ENCODE measurements at regions not wholly inside any gene's neighbourhood (a gene's known extent, or its start where the extent isn't known, plus 50 kb on each side); places are given as distances from the start of the nearest gene placed in this dataset.
"Not testable (repeated sequence)": the region's sequence is repeated elsewhere in the genome, so short reads cannot be mapped to it uniquely, and the experiment has no call there.

DNA sequence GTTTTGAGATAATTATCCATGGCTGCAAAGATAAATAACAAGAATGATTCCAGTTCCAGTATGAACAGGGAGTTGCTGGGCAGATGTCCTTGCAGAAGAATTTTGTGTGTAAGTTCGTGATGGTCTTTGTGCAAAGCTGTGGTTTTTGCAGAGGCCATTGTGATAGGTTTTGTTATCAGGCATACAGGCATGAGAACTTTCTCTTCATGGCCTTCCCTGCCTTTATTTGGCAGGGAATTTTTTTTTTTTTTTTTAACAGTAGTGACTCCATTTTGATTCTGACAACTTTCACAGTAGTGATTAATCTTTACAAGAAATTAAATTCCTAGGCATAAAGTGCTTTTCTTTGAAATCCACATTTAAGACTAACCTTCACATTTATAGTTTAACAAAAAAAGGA, 1999.5 kb upstream of the CDH6 start:
- Histone ChIP-seq H3K4me3 (no peak overlapping the region), H3K36me3 (no peaks in the 10 kb centered on the region), H3K9me3 (no peaks in the 10 kb centered on the region), H3K27ac (no peak overlapping the region), H3K27me3 (no peaks in the 10 kb centered on the region), H3K4me1 (no peaks in the 10 kb centered on the region)
- no peak for TF ChIP-seq CTCF (IDR thresholded peaks at IDR 0.05)
- DNase-seq (ENCODE audit: low spot score), result no peak

DNA sequence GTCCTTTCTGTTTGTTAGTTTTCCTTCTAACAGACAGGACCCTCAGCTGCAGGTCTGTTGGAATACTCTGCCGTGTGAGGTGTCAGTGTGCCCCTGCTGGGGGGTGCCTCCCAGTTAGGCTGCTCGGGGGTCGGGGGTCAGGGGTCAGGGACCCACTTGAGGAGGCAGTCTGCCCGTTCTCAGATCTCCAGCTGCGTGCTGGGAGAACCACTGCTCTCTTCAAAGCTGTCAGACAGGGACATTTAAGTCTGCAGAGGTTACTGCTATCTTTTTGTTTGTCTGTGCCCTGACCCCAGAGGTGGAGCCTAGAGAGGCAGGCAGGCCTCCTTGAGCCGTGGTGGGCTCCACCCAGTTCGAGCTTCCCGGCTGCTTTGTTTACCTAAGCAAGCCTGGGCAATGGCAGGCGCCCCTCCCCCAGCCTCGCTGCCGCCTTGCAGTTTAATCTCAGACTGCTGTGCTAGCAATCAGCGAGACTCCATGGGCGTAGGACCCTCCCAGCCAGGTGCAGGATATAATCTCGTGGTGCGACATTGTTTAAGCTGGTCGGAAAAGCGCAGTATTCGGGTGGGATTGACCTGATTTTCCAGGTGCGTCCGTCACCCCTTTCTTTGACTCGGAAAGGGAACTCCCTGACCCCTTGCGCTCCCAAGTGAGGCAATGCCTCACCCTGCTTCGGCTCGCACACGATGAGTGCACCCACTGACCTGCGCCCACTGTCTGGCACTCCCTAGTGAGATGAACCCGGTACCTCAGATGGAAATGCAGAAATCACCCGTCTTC, 2002.0 kb upstream of the CDH6 start:
- H3K36me3 ChIP-seq; H3K4me3 ChIP-seq; H3K27me3 ChIP-seq; H3K4me1 ChIP-seq; DNase-seq (ENCODE audit: low spot score); H3K9me3 ChIP-seq; H3K27ac ChIP-seq: not testable (repeated sequence)

DNA sequence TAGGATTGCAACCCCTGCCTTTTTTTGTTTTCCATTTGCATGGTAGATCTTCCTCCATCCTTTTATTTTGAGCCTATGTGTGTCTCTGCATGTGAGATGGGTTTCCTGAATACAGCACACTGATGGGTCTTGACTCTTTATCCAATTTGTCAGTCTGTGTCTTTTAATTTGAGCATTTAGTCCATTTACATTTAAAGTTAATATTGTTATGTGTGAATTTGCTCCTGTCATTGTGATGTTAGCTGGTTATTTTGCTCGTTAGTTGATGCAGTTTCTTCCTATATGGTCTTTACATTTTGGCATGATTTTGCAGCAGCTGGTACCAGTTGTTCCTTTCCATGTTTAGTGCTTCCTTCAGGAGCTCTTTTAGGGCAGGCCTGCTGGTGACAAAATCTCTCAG, 2003.1 kb upstream of the CDH6 start:
- DNase-seq (ENCODE audit: low spot score); H3K36me3 ChIP-seq; H3K4me1 ChIP-seq: not testable (repeated sequence)

GRCh38 chr5:29186380-29186779, 2007.1 kb upstream of the CDH6 start:
- H3K4me3 ChIP-seq; H3K27ac ChIP-seq; H3K36me3 ChIP-seq; H3K4me1 ChIP-seq; H3K27me3 ChIP-seq; DNase-seq (ENCODE audit: low spot score); H3K9me3 ChIP-seq: not testable (repeated sequence)

More for the DNA sequence above, 2003.1 kb upstream of the CDH6 start:
- H3K27ac ChIP-seq, H3K4me3 ChIP-seq, H3K9me3 ChIP-seq, H3K27me3 ChIP-seq: not testable (repeated sequence)

DNA sequence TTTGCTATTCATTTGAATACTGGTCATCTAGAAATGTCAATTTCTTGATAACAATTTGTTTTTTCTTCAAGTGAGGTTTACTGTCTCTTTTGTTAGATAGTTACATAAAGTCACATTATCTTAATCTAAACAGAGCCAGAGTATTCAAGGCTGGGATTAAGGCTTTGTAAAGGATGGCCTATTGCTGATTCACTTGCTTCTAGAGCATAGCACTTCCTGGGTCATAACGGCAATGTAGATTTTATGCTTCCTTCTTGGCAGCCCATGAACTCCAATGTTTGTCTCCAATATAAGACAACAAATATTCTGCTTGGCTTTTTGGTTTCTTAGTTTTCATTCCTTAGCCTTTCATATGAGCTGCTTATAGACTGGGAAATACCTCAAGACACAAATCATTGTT, 2007.9 kb upstream of the CDH6 start:
- DNase-seq (ENCODE audit: low spot score), result no peak
- no peaks in the 10 kb centered on the region for H3K4me1 ChIP-seq

GRCh38 chr5:29175774-29176173, 2017.7 kb upstream of the CDH6 start:
- Histone ChIP-seq H3K9me3 (no peaks in the 10 kb centered on the region), H3K4me1 (no peaks in the 10 kb centered on the region), H3K4me3 (no peak overlapping the region), H3K27me3 (no peaks in the 10 kb centered on the region), H3K27ac (no peak overlapping the region), H3K36me3 (no peaks in the 10 kb centered on the region)
- no peak for TF ChIP-seq CTCF (IDR thresholded peaks at IDR 0.05)
- DNase-seq (ENCODE audit: low spot score), result no peak

More for the DNA sequence above, 2007.9 kb upstream of the CDH6 start:
- peaks cover 4 to 8% of the 10 kb centered on the region in 2 donors for H3K9me3 ChIP-seq
- H3K4me3 ChIP-seq, result no peak overlapping the region
- TF ChIP-seq CTCF (IDR thresholded peaks at IDR 0.05), result no peak
- no peaks in the 10 kb centered on the region for H3K27me3 ChIP-seq
- H3K27ac ChIP-seq, result no peak overlapping the region
- H3K36me3 ChIP-seq, result no peaks in the 10 kb centered on the region

DNA sequence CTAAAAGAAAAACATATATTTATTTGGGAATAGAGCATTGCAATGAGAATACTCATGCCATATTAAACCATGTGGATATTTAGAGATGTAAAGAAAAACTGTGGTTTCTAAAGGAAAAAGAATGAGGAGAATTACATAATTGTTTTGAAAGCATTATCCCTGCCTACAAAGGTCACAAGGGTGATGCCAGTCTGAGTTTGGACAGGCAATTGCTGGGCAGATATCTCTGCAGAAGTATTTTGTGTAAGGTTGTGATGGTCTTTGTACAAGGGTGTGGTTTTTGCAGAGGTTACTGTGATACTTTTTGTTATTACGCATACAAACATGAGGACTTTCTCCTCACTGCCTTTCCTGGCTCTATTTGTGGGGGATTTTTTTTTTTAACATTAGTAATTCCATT, 2022.9 kb upstream of the CDH6 start:
- no peak for TF ChIP-seq CTCF (IDR thresholded peaks at IDR 0.05)
- Histone ChIP-seq H3K9me3 (peaks cover 0 to 3% of the 10 kb centered on the region in 2 donors), H3K27me3 (no peaks in the 10 kb centered on the region), H3K36me3 (no peaks in the 10 kb centered on the region), H3K4me3 (no peak overlapping the region), H3K4me1 (no peaks in the 10 kb centered on the region), H3K27ac (no peak overlapping the region)
- no peak for DNase-seq (ENCODE audit: low spot score)
